Heart right ventricle (tissue), 16 donors: ENCODE measurements at regions not wholly inside any gene's neighbourhood (a gene's known extent, or its start where the extent isn't known, plus 50 kb on each side); places are given as distances from the start of the nearest gene placed in this dataset.

Source experiments
- ATAC-seq, 8 donors: fragments of 200-7000 bp; cut with Tn5 transposase; one replicate each; pipeline ENCODE4 v1.9.1; 2020; ENCODE audit warnings: mild to moderate bottlenecking in 8 of 8, moderate library complexity in 8 of 8, moderate number of reproducible peaks in 1 of 8
- DNase-seq, 2 donors: peaks; one replicate each; pipeline ENCODE4 v3.0.0-alpha.2; 2020
- H3K27ac ChIP-seq, 10 donors: fragments of 200-600 bp; sonication (generic) in 2 of 10; one replicate each; pipeline versions ENCODE4 v1.5.0 to v1.8.0; 2020 to 2022; ENCODE audit warnings: mild to moderate bottlenecking in 3 of 10
- H3K27me3 ChIP-seq, 7 donors: fragments of 200-600 bp; one replicate each; pipeline ENCODE4 v1.8.0; 2021 to 2022; ENCODE audit warnings: mild to moderate bottlenecking in 2 of 7
- H3K36me3 ChIP-seq, 9 donors: fragments of 200-600 bp; sonication (generic) in 1 of 9; one replicate each; pipeline versions ENCODE4 v1.5.0 to v1.8.0; 2020 to 2022; ENCODE audit warnings: mild to moderate bottlenecking in 2 of 9
- H3K4me1 ChIP-seq, 9 donors: fragments of 200-600 bp; sonication (generic) in 1 of 9; one replicate each; pipeline versions ENCODE4 v1.5.0 to v1.8.0; 2020 to 2022; ENCODE audit warnings: mild to moderate bottlenecking in 4 of 9
- H3K4me3 ChIP-seq, 10 donors: fragments of 200-600 bp; sonication (generic) in 2 of 10; one replicate each; pipeline versions ENCODE4 v1.5.0 to v1.8.0; 2020 to 2022; ENCODE audit warnings: mild to moderate bottlenecking in 7 of 10, moderate library complexity in 2 of 10
- H3K9me3 ChIP-seq, 11 donors: fragments of 200-600 bp in 10 of 11; sonication (generic) in 2 of 11; one replicate each; pipeline versions ENCODE4 v1.5.0 to v1.8.0; 2013 to 2022; ENCODE audit warnings: mild to moderate bottlenecking in 2 of 11, control low read depth in 1 of 11, moderate library complexity in 1 of 11
- CTCF ChIP-seq, 9 donors: fragments of 200-600 bp; sonication (generic) in 2 of 9; IDR thresholded peaks; one replicate each; pipeline versions ENCODE4 v1.5.0 to v1.8.0; 2021 to 2022; ENCODE audit warnings: antibody characterized with exemption in 9 of 9, mild to moderate bottlenecking in 5 of 9, moderate library complexity in 1 of 9
- WGBS, 2 donors: extraction: QIAGEN DNeasy Blood & Tissue Kit; methylation state at CpG; one replicate each; pipeline ENCODE4 v1.1.7; 2013; ENCODE audit warnings: inconsistent platforms in 1 of 2; 5-methylcytosine and 5-hydroxymethylcytosine counted together
- intact Hi-C, 10 donors: fragments of 100-400 bp; cut with DNase I; formaldehyde crosslinking; loops; one replicate each; pipeline versions ENCODE4 v1.11.1 to v1.14.2; 2022
- donor health status: Arrhythmogenic right ventricular cardiomyopathy.
- donor health status: ischemic (EF 13 %, LVEDD 7.1; RV severe dilation, severe dysfunction).
- donor health status: healthy with polysubstance abuse.
- donor health status: DM: no; HTN: yes; CAD: no.
- donor health status: DM: no; HTN: no; CAD: no.
- donor health status: ischemic (EF 25% LVEDD 6.9; RV normal size, moderate dysfunction).
- donor health status: ischemic (EF 25% LVEDD 5.7; RV mildly dilated, moderate dysfunction).
- donor health status: healthy.
- donor health status: DM: yes; HTN: yes; CAD: no.
- donor health status: Ischemic cardiomyopathy.
- donor health status: ischemic (EF 35%, LVEDD 5.7; RV mildly dilated, moderate dysfunction).
- donor health status: nonischemic (EF 11% LVEDD 7.7; RV severe dilation, severe dysfunction).
- donor health status: DM: yes; HTN: yes; CAD: no.
- donor health status: PGD.
- donor health status: ischemic (EF 29% LVEDD 5.4; RV normal size, mild dysfunction).
- donor health status: nonischemic (EF 23%, LVEDD 6.1; RV moderate dilation, normal function).

DNA sequence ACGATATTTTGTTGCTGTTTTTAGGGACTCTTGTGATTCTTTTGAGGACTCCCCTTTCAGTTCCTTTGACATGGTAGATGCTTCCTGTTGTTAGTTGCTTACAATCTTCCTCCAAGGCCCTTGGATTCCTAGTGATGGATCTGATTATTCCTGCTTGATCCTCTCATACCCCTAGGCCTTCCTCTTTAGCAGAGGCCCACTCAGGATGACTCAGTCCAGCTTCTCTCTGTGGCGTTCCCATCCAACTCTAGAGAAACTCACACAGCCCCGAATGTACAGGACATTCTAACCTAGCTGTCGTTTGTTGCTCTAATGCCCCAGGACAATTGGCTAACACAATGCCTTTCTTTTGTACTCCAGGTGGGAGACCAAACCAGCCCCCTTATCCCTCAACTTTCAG is 191.4 kb downstream of the POSTN start:
- ATAC-seq = no peak
- TF ChIP-seq CTCF (IDR thresholded peaks at IDR 0.05) = no peak
- peaks cover 0 to 3% (median 0%) of the 10 kb centered on the region in 9 donors for H3K4me1 ChIP-seq
- no peak overlapping the region for H3K27ac ChIP-seq
- no peak overlapping the region for H3K4me3 ChIP-seq
- H3K36me3 ChIP-seq = no peaks in the 10 kb centered on the region
- DNase-seq = no peak
- H3K9me3 ChIP-seq = peaks cover 0 to 1% (median 0%) of the 10 kb centered on the region in 11 donors
- H3K27me3 ChIP-seq = no peaks in the 10 kb centered on the region
- intact Hi-C loops = no loop called here
- WGBS, 2 donors = 86% methylated on average over 4 of the region's 4 CpGs

- peaks cover 0 to 3% (median 0%) of the 10 kb centered on the region in 9 donors for H3K4me1 ChIP-seq
- no peaks in the 10 kb centered on the region for H3K36me3 ChIP-seq
- ATAC-seq = no peak
- H3K9me3 ChIP-seq = peaks cover 0 to 12% (median 0%) of the 10 kb centered on the region in 11 donors
- intact Hi-C loops = no loop called here
- H3K27ac ChIP-seq = no peak overlapping the region
- DNase-seq = no peak
- H3K27me3 ChIP-seq = no peaks in the 10 kb centered on the region
- no peak overlapping the region for H3K4me3 ChIP-seq
- WGBS, 2 donors = 82 to 90% methylated on average over 1 of the region's 1 CpG
- no peak for TF ChIP-seq CTCF (IDR thresholded peaks at IDR 0.05)
Observed at GRCh38 chr13:37406031-37406430, 192.5 kb downstream of the POSTN start.

DNA sequence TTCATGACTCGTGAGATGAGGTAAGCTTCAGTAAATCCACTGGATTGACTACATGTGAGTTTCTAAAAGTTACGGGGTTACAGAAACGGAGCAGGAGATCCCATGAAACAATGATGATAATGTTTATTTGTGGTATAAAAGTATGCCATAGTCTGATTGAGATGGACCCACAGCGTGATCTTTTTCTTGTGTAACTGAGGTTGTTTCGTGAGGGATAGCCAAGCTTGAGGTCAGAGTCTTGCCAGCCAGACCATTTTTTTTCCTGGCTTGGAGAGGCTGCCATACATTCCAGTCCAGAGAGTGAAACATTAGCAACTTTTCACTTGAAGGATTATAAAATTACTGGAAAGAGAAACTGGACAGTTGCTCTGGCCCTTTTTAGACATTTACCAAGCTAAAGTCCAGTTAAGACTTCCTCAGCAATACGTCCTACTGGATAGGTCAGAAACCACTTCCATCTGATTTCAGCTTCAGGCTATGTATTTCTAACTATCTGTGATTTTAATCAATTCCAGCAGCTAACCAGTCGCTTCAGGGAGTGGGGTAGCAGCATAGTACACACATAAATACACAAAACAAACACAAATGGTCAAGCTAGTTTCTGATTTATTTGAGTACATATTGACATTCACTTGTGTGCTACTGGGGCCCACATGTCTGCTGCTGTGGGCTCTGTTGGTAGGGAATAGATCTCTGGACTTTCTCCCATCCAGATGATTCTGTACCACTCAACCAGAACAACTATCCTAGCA is 194.6 kb downstream of the POSTN start:
- no peak for DNase-seq

DNA sequence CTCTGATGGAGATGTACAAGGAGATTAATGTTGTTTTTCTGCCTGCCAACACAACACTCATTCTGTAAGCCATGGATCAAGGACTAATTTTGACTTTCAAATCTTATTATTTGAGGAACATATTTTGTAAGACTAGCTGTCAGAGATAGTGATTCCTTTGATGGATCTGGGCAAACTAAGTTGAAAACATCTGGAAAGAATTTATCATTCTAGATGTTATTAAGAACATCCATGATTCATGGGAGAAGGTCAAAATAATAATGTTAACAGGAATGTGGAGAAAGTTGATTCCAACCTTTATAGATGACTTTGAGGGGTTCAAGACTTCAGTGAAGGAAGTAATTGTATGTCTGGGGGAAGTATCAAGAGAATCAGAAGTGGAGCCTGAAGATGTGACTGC is 196.8 kb downstream of the POSTN start:
- Histone ChIP-seq H3K36me3 (no peaks in the 10 kb centered on the region), H3K9me3 (peaks cover 0 to 42% (median 0%) of the 10 kb centered on the region in 11 donors), H3K4me3 (no peak overlapping the region), H3K27ac (no peak overlapping the region), H3K27me3 (no peaks in the 10 kb centered on the region), H3K4me1 (peaks cover 0 to 3% (median 0%) of the 10 kb centered on the region in 9 donors)
- no peak for TF ChIP-seq CTCF (IDR thresholded peaks at IDR 0.05)
- no peak for DNase-seq
- intact Hi-C loops = no loop called here
- ATAC-seq = no peak

More for the DNA sequence above, 194.6 kb downstream of the POSTN start:
- Histone ChIP-seq H3K27me3 (no peaks in the 10 kb centered on the region), H3K4me1 (peaks cover 0 to 3% (median 0%) of the 10 kb centered on the region in 9 donors), H3K27ac (no peak overlapping the region), H3K9me3 (peaks cover 0 to 31% (median 0%) of the 10 kb centered on the region in 11 donors), H3K4me3 (no peak overlapping the region), H3K36me3 (no peaks in the 10 kb centered on the region)
- ATAC-seq = no peak
- intact Hi-C loops = no loop called here
- 71 to 73% methylated on average over 7 of the region's 7 CpGs for WGBS, 2 donors
- TF ChIP-seq CTCF (IDR thresholded peaks at IDR 0.05) = no peak
